Heart right ventricle (tissue), 16 donors: ENCODE measurements at regions not wholly inside any gene's neighbourhood (a gene's known extent, or its start where the extent isn't known, plus 50 kb on each side); places are given as distances from the start of the nearest gene placed in this dataset.
"Not testable (repeated sequence)": the region's sequence is repeated elsewhere in the genome, so short reads cannot be mapped to it uniquely, and the experiment has no call there.

ENCODE experiments used
- ATAC-seq, 8 donors: fragments of 200-7000 bp; cut with Tn5 transposase; one replicate each; pipeline ENCODE4 v1.9.1; 2020; ENCODE audit warnings: mild to moderate bottlenecking in 8 of 8, moderate library complexity in 8 of 8, moderate number of reproducible peaks in 1 of 8
- DNase-seq, 2 donors: peaks; one replicate each; pipeline ENCODE4 v3.0.0-alpha.2; 2020
- H3K27ac ChIP-seq, 10 donors: fragments of 200-600 bp; sonication (generic) in 2 of 10; one replicate each; pipeline versions ENCODE4 v1.5.0 to v1.8.0; 2020 to 2022; ENCODE audit warnings: mild to moderate bottlenecking in 3 of 10
- H3K27me3 ChIP-seq, 7 donors: fragments of 200-600 bp; one replicate each; pipeline ENCODE4 v1.8.0; 2021 to 2022; ENCODE audit warnings: mild to moderate bottlenecking in 2 of 7
- H3K36me3 ChIP-seq, 9 donors: fragments of 200-600 bp; sonication (generic) in 1 of 9; one replicate each; pipeline versions ENCODE4 v1.5.0 to v1.8.0; 2020 to 2022; ENCODE audit warnings: mild to moderate bottlenecking in 2 of 9
- H3K4me1 ChIP-seq, 9 donors: fragments of 200-600 bp; sonication (generic) in 1 of 9; one replicate each; pipeline versions ENCODE4 v1.5.0 to v1.8.0; 2020 to 2022; ENCODE audit warnings: mild to moderate bottlenecking in 4 of 9
- H3K4me3 ChIP-seq, 10 donors: fragments of 200-600 bp; sonication (generic) in 2 of 10; one replicate each; pipeline versions ENCODE4 v1.5.0 to v1.8.0; 2020 to 2022; ENCODE audit warnings: mild to moderate bottlenecking in 7 of 10, moderate library complexity in 2 of 10
- H3K9me3 ChIP-seq, 11 donors: fragments of 200-600 bp in 10 of 11; sonication (generic) in 2 of 11; one replicate each; pipeline versions ENCODE4 v1.5.0 to v1.8.0; 2013 to 2022; ENCODE audit warnings: mild to moderate bottlenecking in 2 of 11, control low read depth in 1 of 11, moderate library complexity in 1 of 11
- WGBS, 2 donors: extraction: QIAGEN DNeasy Blood & Tissue Kit; methylation state at CpG; one replicate each; pipeline ENCODE4 v1.1.7; 2013; ENCODE audit warnings: inconsistent platforms in 1 of 2; 5-methylcytosine and 5-hydroxymethylcytosine counted together
- intact Hi-C, 10 donors: fragments of 100-400 bp; cut with DNase I; formaldehyde crosslinking; loops; one replicate each; pipeline versions ENCODE4 v1.11.1 to v1.14.2; 2022
- TF ChIP-seq, protein P1 (sequence below), 9 donors: fragments of 200-600 bp; sonication (generic) in 2 of 9; IDR thresholded peaks; one replicate each; pipeline versions ENCODE4 v1.5.0 to v1.8.0; 2021 to 2022; ENCODE audit warnings: antibody characterized with exemption in 9 of 9, mild to moderate bottlenecking in 5 of 9, moderate library complexity in 1 of 9
- donor health status: Arrhythmogenic right ventricular cardiomyopathy.
- donor health status: ischemic (EF 13 %, LVEDD 7.1; RV severe dilation, severe dysfunction).
- donor health status: healthy with polysubstance abuse.
- donor health status: DM: no; HTN: yes; CAD: no.
- donor health status: DM: no; HTN: no; CAD: no.
- donor health status: ischemic (EF 25% LVEDD 6.9; RV normal size, moderate dysfunction).
- donor health status: ischemic (EF 25% LVEDD 5.7; RV mildly dilated, moderate dysfunction).
- donor health status: healthy.
- donor health status: DM: yes; HTN: yes; CAD: no.
- donor health status: Ischemic cardiomyopathy.
- donor health status: ischemic (EF 35%, LVEDD 5.7; RV mildly dilated, moderate dysfunction).
- donor health status: nonischemic (EF 11% LVEDD 7.7; RV severe dilation, severe dysfunction).
- donor health status: DM: yes; HTN: yes; CAD: no.
- donor health status: PGD.
- donor health status: ischemic (EF 29% LVEDD 5.4; RV normal size, mild dysfunction).
- donor health status: nonischemic (EF 23%, LVEDD 6.1; RV moderate dilation, normal function).

DNA sequence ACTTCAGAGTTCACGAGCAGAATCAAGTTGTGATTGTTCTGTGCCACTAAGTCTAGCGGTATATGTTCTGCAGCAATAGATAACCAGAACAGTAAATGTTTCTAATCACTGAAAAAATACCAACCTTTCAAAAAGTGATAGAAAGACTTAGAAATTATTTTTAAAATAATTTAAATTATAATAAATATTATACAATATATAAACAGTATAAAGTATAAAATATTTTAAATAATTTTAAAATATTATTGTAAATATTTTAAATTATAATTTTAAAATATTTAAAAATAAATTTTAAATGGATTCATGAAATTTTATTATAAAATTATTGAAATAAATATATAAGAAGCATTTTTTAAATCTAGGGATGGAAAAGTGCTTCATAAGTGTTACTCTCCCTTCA, 126.3 kb upstream of the ID2 start:
- ATAC-seq (no peak), DNase-seq (no peak)
- Histone ChIP-seq H3K27ac (no peak overlapping the region), H3K36me3 (no peaks in the 10 kb centered on the region), H3K9me3 (peaks cover 0 to 27% (median 9%) of the 10 kb centered on the region in 11 donors), H3K27me3 (no peaks in the 10 kb centered on the region), H3K4me1 (no peaks in the 10 kb centered on the region), H3K4me3 (no peak overlapping the region)
- intact Hi-C loops: no loop called here
- TF ChIP-seq, protein P1, sequence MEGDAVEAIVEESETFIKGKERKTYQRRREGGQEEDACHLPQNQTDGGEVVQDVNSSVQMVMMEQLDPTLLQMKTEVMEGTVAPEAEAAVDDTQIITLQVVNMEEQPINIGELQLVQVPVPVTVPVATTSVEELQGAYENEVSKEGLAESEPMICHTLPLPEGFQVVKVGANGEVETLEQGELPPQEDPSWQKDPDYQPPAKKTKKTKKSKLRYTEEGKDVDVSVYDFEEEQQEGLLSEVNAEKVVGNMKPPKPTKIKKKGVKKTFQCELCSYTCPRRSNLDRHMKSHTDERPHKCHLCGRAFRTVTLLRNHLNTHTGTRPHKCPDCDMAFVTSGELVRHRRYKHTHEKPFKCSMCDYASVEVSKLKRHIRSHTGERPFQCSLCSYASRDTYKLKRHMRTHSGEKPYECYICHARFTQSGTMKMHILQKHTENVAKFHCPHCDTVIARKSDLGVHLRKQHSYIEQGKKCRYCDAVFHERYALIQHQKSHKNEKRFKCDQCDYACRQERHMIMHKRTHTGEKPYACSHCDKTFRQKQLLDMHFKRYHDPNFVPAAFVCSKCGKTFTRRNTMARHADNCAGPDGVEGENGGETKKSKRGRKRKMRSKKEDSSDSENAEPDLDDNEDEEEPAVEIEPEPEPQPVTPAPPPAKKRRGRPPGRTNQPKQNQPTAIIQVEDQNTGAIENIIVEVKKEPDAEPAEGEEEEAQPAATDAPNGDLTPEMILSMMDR (IDR thresholded peaks at IDR 0.05): no peak
- WGBS, 2 donors: 93 to 95% methylated on average over 2 of the region's 2 CpGs

DNA sequence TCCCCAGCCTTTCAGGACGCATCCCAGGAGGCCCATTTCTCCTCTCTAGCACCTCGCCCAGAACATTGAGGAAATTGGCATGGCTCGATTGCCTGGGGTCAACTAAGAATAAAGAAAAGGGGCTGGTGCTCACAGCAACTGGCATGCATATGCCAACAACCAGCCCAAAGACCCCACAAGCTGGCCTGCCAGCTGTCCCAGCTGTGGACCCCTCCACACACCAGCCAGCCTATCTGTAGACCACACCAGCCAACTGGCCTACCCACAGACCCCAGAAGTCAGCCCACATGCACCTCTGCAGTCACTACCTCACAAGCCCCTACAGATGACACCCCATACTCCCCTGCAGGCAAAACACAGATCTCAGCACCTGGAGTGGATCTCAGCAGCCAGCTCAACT, 123.8 kb upstream of the ID2 start:
- TF ChIP-seq, protein P1 (IDR thresholded peaks at IDR 0.05): no peak
- intact Hi-C loops: no loop called here
- ATAC-seq (no peak), DNase-seq (no peak)
- Histone ChIP-seq H3K9me3 (peaks cover 0 to 41% (median 14%) of the 10 kb centered on the region in 11 donors), H3K36me3 (no peaks in the 10 kb centered on the region), H3K27me3 (no peaks in the 10 kb centered on the region), H3K27ac (no peak overlapping the region), H3K4me3 (no peak overlapping the region), H3K4me1 (no peaks in the 10 kb centered on the region)
- WGBS, 2 donors: 90 to 96% methylated on average over 3 of the region's 3 CpGs

DNA sequence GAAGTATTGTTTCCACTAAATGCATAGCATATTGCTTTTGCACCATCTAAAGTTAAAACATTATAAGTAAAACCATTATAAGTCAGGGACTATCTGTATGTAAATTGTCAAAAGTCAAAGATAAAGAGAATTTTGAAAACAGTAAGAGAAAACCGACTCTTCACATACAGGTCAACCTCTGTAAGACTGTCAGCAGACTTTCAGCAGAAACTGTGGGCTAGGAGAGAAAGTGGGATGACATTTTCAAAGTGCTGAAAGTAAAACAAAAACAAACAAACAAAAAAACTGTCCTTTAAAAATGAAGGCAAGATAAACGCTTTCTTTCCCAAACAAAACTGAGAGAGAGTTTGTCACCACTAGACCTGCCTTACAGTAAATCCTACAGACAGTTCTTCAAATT, 122.9 kb upstream of the ID2 start:
- TF ChIP-seq, protein P1 (IDR thresholded peaks at IDR 0.05): no peak
- DNase-seq: no peak
- ATAC-seq: no peak
- 91 to 93% methylated on average over 2 of the region's 2 CpGs for WGBS, 2 donors
- Histone ChIP-seq H3K27me3 (no peaks in the 10 kb centered on the region), H3K4me1 (no peaks in the 10 kb centered on the region), H3K4me3 (no peak overlapping the region), H3K36me3 (no peaks in the 10 kb centered on the region), H3K9me3 (peaks cover 0 to 41% (median 14%) of the 10 kb centered on the region in 11 donors), H3K27ac (no peak overlapping the region)
- intact Hi-C loops: no loop called here

DNA sequence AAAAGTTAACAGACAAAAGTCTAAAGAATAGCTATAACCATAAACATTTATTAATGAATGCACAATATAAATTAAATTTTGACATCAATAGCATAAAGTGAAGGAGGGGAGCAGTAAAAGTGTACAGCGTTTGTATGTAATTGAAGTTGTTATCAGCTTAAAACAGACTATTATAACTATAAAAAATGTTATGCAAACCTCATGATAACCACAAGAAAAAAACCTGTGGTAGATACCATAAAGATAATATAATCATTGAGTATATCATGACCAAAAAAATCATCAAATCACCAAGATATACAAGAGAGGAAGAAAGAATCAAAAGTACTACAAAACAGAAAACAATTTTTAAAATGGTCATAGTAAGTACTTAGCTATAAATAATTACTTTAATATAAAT, 122.1 kb upstream of the ID2 start:
- 92 to 96% methylated on average over 1 of the region's 1 CpG for WGBS, 2 donors

DNA sequence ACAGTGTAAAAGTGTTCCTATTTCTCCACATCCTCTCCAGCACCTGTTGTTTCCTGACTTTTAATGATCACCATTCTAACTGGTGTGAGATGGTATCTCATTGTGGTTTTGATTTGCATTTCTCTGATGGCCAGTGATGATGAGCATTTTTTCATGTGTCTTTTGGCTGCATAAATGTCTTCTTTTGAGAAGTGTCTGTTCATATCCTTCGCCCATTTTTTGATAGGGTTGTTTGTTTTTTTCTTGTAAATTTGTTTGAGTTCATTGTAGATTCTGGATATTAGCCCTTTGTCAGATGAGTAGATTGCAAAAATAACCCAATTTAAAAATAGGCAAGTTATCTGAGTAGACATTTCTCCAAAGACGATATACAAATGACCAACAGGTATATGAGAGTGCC, 120.2 kb upstream of the ID2 start:
- H3K36me3 ChIP-seq, H3K27me3 ChIP-seq, intact Hi-C loops, H3K27ac ChIP-seq, ATAC-seq, H3K4me3 ChIP-seq, DNase-seq, H3K4me1 ChIP-seq: not testable (repeated sequence)
- 94 to 96% methylated on average over 1 of the region's 2 CpGs for WGBS, 2 donors
- peaks cover 0 to 37% (median 14%) of the 10 kb centered on the region in 11 donors for H3K9me3 ChIP-seq

More for the DNA sequence above, 122.1 kb upstream of the ID2 start:
- TF ChIP-seq, protein P1 (IDR thresholded peaks at IDR 0.05): no peak
- Histone ChIP-seq H3K4me1 (no peaks in the 10 kb centered on the region), H3K27me3 (no peaks in the 10 kb centered on the region), H3K27ac (no peak overlapping the region), H3K4me3 (no peak overlapping the region), H3K9me3 (peaks cover 0 to 41% (median 14%) of the 10 kb centered on the region in 11 donors), H3K36me3 (no peaks in the 10 kb centered on the region)
- ATAC-seq (no peak), DNase-seq (no peak)
- intact Hi-C loops: no loop called here
